Cardiac muscle cell (in vitro differentiated cells and primary cell): ENCODE measurements at regions not wholly inside any gene's neighbourhood (a gene's known extent, or its start where the extent isn't known, plus 50 kb on each side); places are given as distances from the start of the nearest gene placed in this dataset.

Experiments
- DNase-seq, 2 donors: peaks; one replicate each; pipeline versions ENCODE4 v3.0.0 to v3.0.0-alpha.2; 2010 to 2017; ENCODE audit warnings: low read depth in 1 of 2, low spot score in 1 of 2
- H3K27ac ChIP-seq: fragments of 200-600 bp; sonication (generic); 2 replicates; pipeline ENCODE4 v1.5.1; 2016
- H3K27me3 ChIP-seq: fragments of 200-600 bp; sonication (generic); 2 replicates; pipeline ENCODE4 v1.6.0; 2016; ENCODE audit warnings: control low read depth
- H3K36me3 ChIP-seq: fragments of 200-600 bp; sonication (generic); 2 replicates; pipeline ENCODE4 v1.5.1; 2016; ENCODE audit warnings: control low read depth
- H3K4me1 ChIP-seq: fragments of 200-600 bp; sonication (generic); 2 replicates; pipeline ENCODE4 v1.8.1; 2017; ENCODE audit warnings: low read depth, mild to moderate bottlenecking, mixed run types
- H3K4me3 ChIP-seq: fragments of 200-600 bp; sonication (generic); 2 replicates; pipeline ENCODE4 v1.5.1; 2016; ENCODE audit warnings: mild to moderate bottlenecking
- H3K9me3 ChIP-seq: fragments of 200-600 bp; sonication (generic); 2 replicates; pipeline ENCODE4 v1.5.1; 2017; ENCODE audit warnings: low read depth, mild to moderate bottlenecking, control low read depth
- TF ChIP-seq, protein P1 (sequence below): IDR thresholded peaks from 2 replicates; pipeline ENCODE4 v1.5.1; 2012; ENCODE audit warnings: low read depth, mild to moderate bottlenecking, low read length

DNA sequence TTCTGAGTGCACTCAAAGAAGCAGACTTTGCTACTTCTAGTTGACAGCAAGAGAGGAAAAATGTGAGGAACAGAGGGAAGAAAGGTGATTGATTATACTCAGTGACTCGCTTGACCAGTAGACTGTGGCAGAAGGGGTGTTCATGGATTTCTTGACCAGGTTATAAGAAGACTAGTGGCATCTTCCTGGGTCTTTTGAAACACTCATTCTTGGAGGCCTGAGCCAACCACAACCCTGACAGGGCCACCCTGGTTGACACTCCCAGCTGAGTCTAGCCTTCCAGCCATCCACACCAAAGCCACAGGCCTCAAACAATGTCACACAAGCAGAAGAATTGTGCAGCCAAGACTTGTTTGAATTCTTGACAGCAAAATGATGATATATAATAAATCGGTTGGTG, 366.3 kb downstream of the SS18 start:
- H3K36me3 ChIP-seq: no peaks in the 10 kb centered on the region
- H3K27me3 ChIP-seq: no peaks in the 10 kb centered on the region
- no peak overlapping the region for H3K4me3 ChIP-seq
- no peaks in the 10 kb centered on the region for H3K9me3 ChIP-seq
- peaks cover 17% of the 10 kb centered on the region for H3K4me1 ChIP-seq
- no peak for DNase-seq
- TF ChIP-seq, protein P1, sequence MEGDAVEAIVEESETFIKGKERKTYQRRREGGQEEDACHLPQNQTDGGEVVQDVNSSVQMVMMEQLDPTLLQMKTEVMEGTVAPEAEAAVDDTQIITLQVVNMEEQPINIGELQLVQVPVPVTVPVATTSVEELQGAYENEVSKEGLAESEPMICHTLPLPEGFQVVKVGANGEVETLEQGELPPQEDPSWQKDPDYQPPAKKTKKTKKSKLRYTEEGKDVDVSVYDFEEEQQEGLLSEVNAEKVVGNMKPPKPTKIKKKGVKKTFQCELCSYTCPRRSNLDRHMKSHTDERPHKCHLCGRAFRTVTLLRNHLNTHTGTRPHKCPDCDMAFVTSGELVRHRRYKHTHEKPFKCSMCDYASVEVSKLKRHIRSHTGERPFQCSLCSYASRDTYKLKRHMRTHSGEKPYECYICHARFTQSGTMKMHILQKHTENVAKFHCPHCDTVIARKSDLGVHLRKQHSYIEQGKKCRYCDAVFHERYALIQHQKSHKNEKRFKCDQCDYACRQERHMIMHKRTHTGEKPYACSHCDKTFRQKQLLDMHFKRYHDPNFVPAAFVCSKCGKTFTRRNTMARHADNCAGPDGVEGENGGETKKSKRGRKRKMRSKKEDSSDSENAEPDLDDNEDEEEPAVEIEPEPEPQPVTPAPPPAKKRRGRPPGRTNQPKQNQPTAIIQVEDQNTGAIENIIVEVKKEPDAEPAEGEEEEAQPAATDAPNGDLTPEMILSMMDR: no peak
- H3K27ac ChIP-seq: no peak overlapping the region

DNA sequence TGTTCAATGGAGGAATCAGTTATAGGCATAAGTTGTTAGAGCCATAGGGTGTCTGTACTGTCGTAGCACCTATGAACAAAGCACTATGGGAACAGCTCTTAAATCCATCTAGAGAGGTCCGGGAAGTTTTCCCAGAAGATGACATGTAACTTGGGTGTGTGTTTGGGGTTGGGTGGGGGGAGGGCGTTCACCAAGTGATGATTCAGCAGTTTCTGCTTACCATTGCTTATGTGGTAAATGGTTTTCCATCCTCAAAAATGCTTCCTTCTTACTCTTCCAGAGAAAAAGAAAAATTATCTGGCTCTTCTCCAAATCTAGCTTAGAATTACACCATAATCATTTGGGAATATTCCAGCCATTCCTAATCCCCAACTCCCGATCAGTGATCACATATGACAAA, 361.1 kb upstream of the ZNF521 start:
- no peaks in the 10 kb centered on the region for H3K27me3 ChIP-seq
- H3K27ac ChIP-seq: no peak overlapping the region
- DNase-seq: no peak
- no peaks in the 10 kb centered on the region for H3K36me3 ChIP-seq
- no peaks in the 10 kb centered on the region for H3K4me1 ChIP-seq
- H3K4me3 ChIP-seq: no peak overlapping the region
- TF ChIP-seq, protein P1: no peak
- no peaks in the 10 kb centered on the region for H3K9me3 ChIP-seq

DNA sequence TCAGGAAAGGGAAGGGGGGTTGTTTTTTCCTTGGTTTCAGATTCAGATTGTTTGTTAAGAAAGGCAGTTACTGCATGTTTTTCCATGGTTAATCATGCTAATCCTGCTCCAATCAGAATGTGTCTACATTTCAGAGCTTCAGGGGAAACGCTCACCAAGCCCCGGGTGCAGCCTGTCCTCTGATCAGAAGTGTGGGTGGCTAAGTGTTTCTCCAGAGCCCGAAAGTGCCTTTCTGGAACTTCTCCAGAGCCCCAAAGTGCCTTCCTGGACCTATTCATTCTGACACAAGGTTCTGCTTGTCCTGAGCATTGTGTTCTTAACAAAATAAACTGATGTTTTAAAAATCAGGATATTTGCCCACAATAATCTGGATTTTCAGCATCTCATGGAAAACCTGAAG, 359.0 kb upstream of the ZNF521 start:
- no peaks in the 10 kb centered on the region for H3K4me1 ChIP-seq
- no peak for DNase-seq
- no peak overlapping the region for H3K27ac ChIP-seq
- TF ChIP-seq, protein P1: no peak
- no peaks in the 10 kb centered on the region for H3K36me3 ChIP-seq
- no peaks in the 10 kb centered on the region for H3K9me3 ChIP-seq
- H3K27me3 ChIP-seq: no peaks in the 10 kb centered on the region
- H3K4me3 ChIP-seq: no peak overlapping the region

DNA sequence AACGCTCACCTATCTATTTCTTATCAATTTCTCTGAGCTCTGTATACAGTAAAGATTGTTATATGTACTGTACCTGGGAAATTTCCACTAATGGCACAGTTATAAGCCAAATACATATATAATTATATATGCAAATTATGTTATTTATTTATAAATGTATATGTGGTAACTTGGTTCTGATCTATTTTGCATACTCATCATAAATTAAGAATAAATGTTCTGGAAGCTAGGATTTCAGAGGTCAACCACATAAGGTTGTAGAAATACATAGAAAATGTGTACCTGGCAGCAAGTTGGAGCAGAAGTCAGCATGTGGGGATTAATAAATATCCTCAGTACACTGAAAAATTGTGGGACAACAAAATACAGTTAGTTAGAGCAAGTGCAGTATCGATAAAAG, 353.7 kb upstream of the ZNF521 start:
- Histone ChIP-seq H3K9me3 (no peaks in the 10 kb centered on the region), H3K27me3 (no peaks in the 10 kb centered on the region), H3K4me3 (no peak overlapping the region), H3K36me3 (no peaks in the 10 kb centered on the region), H3K27ac (no peak overlapping the region), H3K4me1 (no peaks in the 10 kb centered on the region)
- no peak for DNase-seq
- TF ChIP-seq, protein P1: no peak

DNA sequence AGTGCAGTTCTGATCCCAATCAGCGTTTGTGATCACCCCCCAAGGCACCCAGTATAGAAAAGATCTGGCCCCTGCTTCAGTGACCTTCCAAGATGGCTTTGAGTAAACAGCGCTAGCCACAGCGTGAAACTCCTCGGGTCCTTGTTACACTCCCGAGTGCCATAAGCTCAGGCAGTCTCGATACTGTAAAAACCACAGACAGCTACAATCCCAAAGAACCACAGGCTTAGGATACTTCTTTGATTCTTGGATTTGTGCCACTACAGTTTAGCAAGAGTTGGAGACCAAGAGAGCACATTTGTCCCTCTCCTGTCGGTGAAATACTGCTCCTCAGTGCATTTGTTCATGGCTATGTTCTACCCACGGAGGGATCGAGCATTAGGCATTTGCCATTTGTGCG, 352.5 kb upstream of the ZNF521 start:
- Histone ChIP-seq H3K27me3 (no peaks in the 10 kb centered on the region), H3K9me3 (no peaks in the 10 kb centered on the region), H3K27ac (no peak overlapping the region), H3K4me3 (no peak overlapping the region), H3K36me3 (no peaks in the 10 kb centered on the region), H3K4me1 (no peaks in the 10 kb centered on the region)
- TF ChIP-seq, protein P1: no peak
- DNase-seq: no peak

DNA sequence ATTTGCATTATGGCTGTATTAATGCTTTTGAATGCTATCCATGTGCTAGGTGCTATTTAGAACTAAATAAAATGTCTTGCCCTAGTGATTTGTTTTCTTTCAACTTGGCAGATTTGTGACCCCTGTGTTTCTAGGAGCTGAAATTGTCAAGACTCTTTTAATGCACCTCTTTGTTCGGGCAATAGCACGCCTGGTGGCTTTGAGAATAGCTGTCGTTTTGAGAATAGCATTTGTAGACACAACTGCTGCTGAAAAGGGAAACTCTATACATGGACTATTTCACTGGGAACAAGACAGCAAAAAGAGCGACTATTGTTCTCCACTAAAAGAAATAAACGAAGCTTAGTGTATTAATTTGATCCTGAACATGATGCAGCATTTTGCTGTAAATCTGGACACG, 352.1 kb upstream of the ZNF521 start:
- Histone ChIP-seq H3K4me1 (no peaks in the 10 kb centered on the region), H3K4me3 (no peak overlapping the region), H3K27ac (no peak overlapping the region), H3K27me3 (no peaks in the 10 kb centered on the region), H3K9me3 (no peaks in the 10 kb centered on the region), H3K36me3 (no peaks in the 10 kb centered on the region)
- DNase-seq: no peak
- TF ChIP-seq, protein P1: no peak
